Mesendoderm (in vitro differentiated cells): ENCODE measurements at regions not wholly inside any gene's neighbourhood (a gene's known extent, or its start where the extent isn't known, plus 50 kb on each side); places are given as distances from the start of the nearest gene placed in this dataset.

Experiments
- DNase-seq: peaks from one replicate; pipeline ENCODE4 v3.0.0; 2013
- H2AK5ac ChIP-seq: 2 replicates; pipeline ENCODE4 v1.6.1; 2013; ENCODE audit warnings: low read length, inconsistent platforms
- H2BK120ac ChIP-seq: 2 replicates; pipeline ENCODE4 v1.6.1; 2013; ENCODE audit warnings: low read depth, mild to moderate bottlenecking, low read length, moderate library complexity, mixed read lengths
- H2BK15ac ChIP-seq: replicated peaks from 2 replicates; pipeline ENCODE4 v1.6.1; 2013; ENCODE audit warnings: low read depth, mild to moderate bottlenecking, moderate library complexity
- H2BK5ac ChIP-seq: 2 replicates; pipeline ENCODE4 v1.6.1; 2013; ENCODE audit warnings: low read length, inconsistent platforms
- H3K18ac ChIP-seq: 2 replicates; pipeline ENCODE4 v1.6.1; 2013; ENCODE audit warnings: mild to moderate bottlenecking, low read length, mixed read lengths
- H3K23ac ChIP-seq: one replicate; pipeline ENCODE4 v1.6.1; 2013; ENCODE audit warnings: low read length
- H3K27ac ChIP-seq: 2 replicates; pipeline ENCODE4 v1.5.1; 2013; ENCODE audit warnings: low read depth, mild to moderate bottlenecking, inconsistent platforms, low read length, moderate library complexity
- H3K27me3 ChIP-seq: 2 replicates; pipeline ENCODE4 v1.6.1; 2013; ENCODE audit warnings: low read length, control low read depth, mild to moderate bottlenecking, inconsistent platforms; ENCODE audit not compliant: insufficient read depth, poor library complexity
- H3K36me3 ChIP-seq: 2 replicates; pipeline ENCODE4 v1.6.1; 2013; ENCODE audit warnings: low read length, inconsistent platforms; ENCODE audit not compliant: control insufficient read depth, insufficient read depth
- H3K4ac ChIP-seq: one replicate; pipeline ENCODE4 v1.6.1; 2013; ENCODE audit warnings: low read depth, mild to moderate bottlenecking, low read length, moderate library complexity
- H3K4me1 ChIP-seq: 2 replicates; pipeline ENCODE4 v1.6.1; 2013; ENCODE audit warnings: low read depth, low read length, inconsistent platforms; ENCODE audit not compliant: control insufficient read depth
- H3K4me2 ChIP-seq: 2 replicates; pipeline ENCODE4 v1.6.1; 2013; ENCODE audit warnings: low read length
- H3K4me3 ChIP-seq: 2 replicates; pipeline ENCODE4 v1.5.1; 2013; ENCODE audit warnings: mild to moderate bottlenecking, low read length
- H3K56ac ChIP-seq: one replicate; pipeline ENCODE4 v1.6.1; 2013; ENCODE audit warnings: low read length
- H3K79me1 ChIP-seq: 2 replicates; pipeline ENCODE4 v1.6.1; 2013; ENCODE audit warnings: low read length, inconsistent platforms
- H3K79me2 ChIP-seq: 2 replicates; pipeline ENCODE4 v1.6.1; 2013; ENCODE audit warnings: mild to moderate bottlenecking, low read length; ENCODE audit not compliant: control insufficient read depth, insufficient read depth
- H3K9ac ChIP-seq: 2 replicates; pipeline ENCODE4 v1.6.1; 2013; ENCODE audit warnings: low read length, inconsistent platforms
- H4K5ac ChIP-seq: one replicate; pipeline ENCODE4 v1.6.1; 2013; ENCODE audit warnings: low read length
- H4K8ac ChIP-seq: one replicate; pipeline ENCODE4 v1.6.1; 2013; ENCODE audit warnings: low read depth, mild to moderate bottlenecking, control low read depth, low read length, moderate library complexity
- WGBS: extraction: QIAGEN DNeasy Blood & Tissue Kit; methylation state at CpG from one replicate; pipeline ENCODE4 v1.1.7; 2013; ENCODE audit warnings: low lambda C conversion rate, missing lambda C conversion rate; ENCODE audit not compliant: insufficient coverage; ENCODE audit errors: extremely low coverage; 5-methylcytosine and 5-hydroxymethylcytosine counted together

GRCh38 chr3:8825153-8825825, 55.9 kb upstream of the OXTR start:
- Histone ChIP-seq H3K4me3 (no peak overlapping the region), H3K79me2 (no peaks in the 10 kb centered on the region), H4K5ac (no peak overlapping the region), H3K18ac (no peak overlapping the region), H4K8ac (no peak overlapping the region), H3K4ac (no peak overlapping the region), H3K23ac (no peak overlapping the region), H3K4me1 (no peaks in the 10 kb centered on the region), H3K9ac (no peak overlapping the region), H2BK120ac (no peak overlapping the region), H2AK5ac (no peak overlapping the region), H3K36me3 (no peaks in the 10 kb centered on the region), H3K4me2 (no peak overlapping the region), H3K56ac (no peak overlapping the region), H3K27ac (peak overlapping the region; percentile 27), H2BK5ac (no peak overlapping the region), H2BK15ac (no peak overlapping the region), H3K79me1 (no peaks in the 10 kb centered on the region), H3K27me3 (no peaks in the 10 kb centered on the region)
- no CpG with 5 or more reads among the region's 1 CpG for WGBS
- peak; percentile 67 for DNase-seq

GRCh38 chr3:8824238-8824637, 54.8 kb upstream of the OXTR start:
- Histone ChIP-seq H3K4me3 (no peak overlapping the region), H3K79me1 (no peaks in the 10 kb centered on the region), H3K9ac (no peak overlapping the region), H3K36me3 (no peaks in the 10 kb centered on the region), H3K27me3 (no peaks in the 10 kb centered on the region), H2BK120ac (no peak overlapping the region), H2AK5ac (no peak overlapping the region), H4K8ac (no peak overlapping the region), H4K5ac (no peak overlapping the region), H3K79me2 (no peaks in the 10 kb centered on the region), H3K23ac (no peak overlapping the region), H2BK5ac (no peak overlapping the region), H2BK15ac (no peak overlapping the region), H3K27ac (no peak overlapping the region), H3K4me2 (no peak overlapping the region), H3K56ac (no peak overlapping the region), H3K4ac (no peak overlapping the region), H3K18ac (no peak overlapping the region), H3K4me1 (no peaks in the 10 kb centered on the region)
- DNase-seq = no peak
- WGBS = no CpG with 5 or more reads among the region's 1 CpG

GRCh38 chr3:8822141-8822540, 52.7 kb upstream of the OXTR start:
- Histone ChIP-seq H3K4me1 (no peaks in the 10 kb centered on the region), H3K18ac (no peak overlapping the region), H3K4me3 (no peak overlapping the region), H3K79me1 (no peaks in the 10 kb centered on the region), H2BK15ac (no peak overlapping the region), H2BK5ac (no peak overlapping the region), H3K23ac (no peak overlapping the region), H2AK5ac (no peak overlapping the region), H2BK120ac (no peak overlapping the region), H3K56ac (no peak overlapping the region), H3K79me2 (no peaks in the 10 kb centered on the region), H3K36me3 (no peaks in the 10 kb centered on the region), H3K4me2 (no peak overlapping the region), H4K5ac (no peak overlapping the region), H4K8ac (no peak overlapping the region), H3K9ac (no peak overlapping the region), H3K4ac (no peak overlapping the region), H3K27ac (no peak overlapping the region), H3K27me3 (no peaks in the 10 kb centered on the region)
- DNase-seq = no peak
- WGBS = no CpG with 5 or more reads among the region's 2 CpGs
